Esophagus muscularis mucosa (tissue), 4 donors: ENCODE measurements at regions not wholly inside any gene's neighbourhood (a gene's known extent, or its start where the extent isn't known, plus 50 kb on each side); places are given as distances from the start of the nearest gene placed in this dataset.

Experiments
- DNase-seq: peaks from one replicate; pipeline ENCODE4 v3.0.0-alpha.2; 2017; ENCODE audit errors: extremely low spot score
- H3K27ac ChIP-seq, 4 donors: fragments of 200-600 bp; sonication (generic); replicated peaks in 1 of 4; 1 replicate in 3 of 4; 2 replicates in 1 of 4; pipeline ENCODE4 v1.5.1; 2016 to 2019; ENCODE audit warnings: mild to moderate bottlenecking in 1 of 4
- H3K27me3 ChIP-seq, 4 donors: fragments of 200-600 bp; sonication (generic); one replicate each; pipeline versions ENCODE4 v1.5.1 to v1.6.0; 2016 to 2019
- H3K36me3 ChIP-seq, 4 donors: fragments of 200-600 bp; sonication (generic); one replicate each; pipeline ENCODE4 v1.5.1; 2016 to 2019
- H3K4me1 ChIP-seq, 4 donors: fragments of 200-600 bp; sonication (generic); one replicate each; pipeline ENCODE4 v1.5.1; 2016 to 2019
- H3K4me3 ChIP-seq, 4 donors: fragments of 200-600 bp; sonication (generic); 1 replicate in 2 of 4; 2 replicates in 2 of 4; pipeline ENCODE4 v1.5.1; 2016 to 2019; ENCODE audit warnings: mild to moderate bottlenecking in 4 of 4, moderate library complexity in 1 of 4
- H3K9me3 ChIP-seq, 4 donors: fragments of 200-600 bp; sonication (generic); 1 replicate in 3 of 4; 2 replicates in 1 of 4; pipeline ENCODE4 v1.5.1; 2016 to 2019
- EP300 ChIP-seq: sonication (generic); formaldehyde crosslinking; IDR thresholded peaks from one replicate; pipeline ENCODE4 v1.6.1; 2017; ENCODE audit warnings: antibody characterized with exemption
- POLR2A ChIP-seq: fragments of 450-650 bp; IDR thresholded peaks from one replicate; pipeline ENCODE4 v1.6.1; 2017; ENCODE audit warnings: antibody characterized with exemption, moderate library complexity, mild to moderate bottlenecking, low read depth
- POLR2AphosphoS5 ChIP-seq, 2 donors: sonication (generic); formaldehyde crosslinking; IDR thresholded peaks; one replicate each; pipeline ENCODE4 v1.6.1; 2017; ENCODE audit warnings: antibody characterized with exemption in 2 of 2
- WGBS: methylation state at CpG from one replicate; pipeline ENCODE4 v1.1.5; 2018; 5-methylcytosine and 5-hydroxymethylcytosine counted together
- intact Hi-C: fragments of 100-400 bp; cut with DNase I; formaldehyde crosslinking; loops from one replicate; pipeline ENCODE4 v1.15.1; 2023
- TF ChIP-seq, protein P1 (sequence below), 3 experiments: fragments of 200-600 bp in 2 of 3; fragments of 450-650 bp in 1 of 3; sonication (generic) in 2 of 3; IDR thresholded peaks; one replicate each; pipeline ENCODE4 v1.5.1; 2017 to 2019; ENCODE audit warnings: antibody characterized with exemption in 3 of 3, mild to moderate bottlenecking in 2 of 3, moderate library complexity in 1 of 3

DNA sequence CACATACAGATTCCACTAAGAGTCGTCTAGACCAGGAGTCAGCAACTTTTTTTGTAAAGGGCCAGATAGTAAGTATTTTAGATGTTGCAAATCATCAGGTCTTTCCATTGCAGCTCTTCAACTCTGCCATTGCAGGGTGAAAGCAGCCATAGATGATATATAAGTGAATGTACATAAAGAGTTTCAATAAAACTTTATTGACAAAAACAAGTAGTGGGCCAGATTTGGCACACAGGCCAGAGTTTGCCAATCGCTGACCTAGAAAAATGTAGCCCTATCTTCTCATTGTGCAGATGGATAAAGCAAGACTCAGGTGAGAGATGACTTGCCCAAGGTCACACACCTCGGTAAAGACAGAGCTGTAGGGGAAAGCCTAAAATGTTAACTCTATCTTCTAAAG, 474.7 kb downstream of the MED13L start:
- H3K27ac ChIP-seq: no peak overlapping the region
- WGBS: 98% methylated on average over 3 of the region's 3 CpGs
- H3K4me3 ChIP-seq: no peak overlapping the region
- DNase-seq: no peak
- no peak for TF ChIP-seq POLR2A
- TF ChIP-seq, protein P1, sequence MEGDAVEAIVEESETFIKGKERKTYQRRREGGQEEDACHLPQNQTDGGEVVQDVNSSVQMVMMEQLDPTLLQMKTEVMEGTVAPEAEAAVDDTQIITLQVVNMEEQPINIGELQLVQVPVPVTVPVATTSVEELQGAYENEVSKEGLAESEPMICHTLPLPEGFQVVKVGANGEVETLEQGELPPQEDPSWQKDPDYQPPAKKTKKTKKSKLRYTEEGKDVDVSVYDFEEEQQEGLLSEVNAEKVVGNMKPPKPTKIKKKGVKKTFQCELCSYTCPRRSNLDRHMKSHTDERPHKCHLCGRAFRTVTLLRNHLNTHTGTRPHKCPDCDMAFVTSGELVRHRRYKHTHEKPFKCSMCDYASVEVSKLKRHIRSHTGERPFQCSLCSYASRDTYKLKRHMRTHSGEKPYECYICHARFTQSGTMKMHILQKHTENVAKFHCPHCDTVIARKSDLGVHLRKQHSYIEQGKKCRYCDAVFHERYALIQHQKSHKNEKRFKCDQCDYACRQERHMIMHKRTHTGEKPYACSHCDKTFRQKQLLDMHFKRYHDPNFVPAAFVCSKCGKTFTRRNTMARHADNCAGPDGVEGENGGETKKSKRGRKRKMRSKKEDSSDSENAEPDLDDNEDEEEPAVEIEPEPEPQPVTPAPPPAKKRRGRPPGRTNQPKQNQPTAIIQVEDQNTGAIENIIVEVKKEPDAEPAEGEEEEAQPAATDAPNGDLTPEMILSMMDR (IDR thresholded peaks at IDR 0.05): no peak
- peaks cover 0 to 22% (median 2%) of the 10 kb centered on the region in 4 donors for H3K27me3 ChIP-seq
- H3K4me1 ChIP-seq: no peaks in the 10 kb centered on the region
- H3K9me3 ChIP-seq: peaks cover 0 to 6% (median 0%) of the 10 kb centered on the region in 4 donors
- no peaks in the 10 kb centered on the region for H3K36me3 ChIP-seq
- intact Hi-C loops: no loop called here

DNA sequence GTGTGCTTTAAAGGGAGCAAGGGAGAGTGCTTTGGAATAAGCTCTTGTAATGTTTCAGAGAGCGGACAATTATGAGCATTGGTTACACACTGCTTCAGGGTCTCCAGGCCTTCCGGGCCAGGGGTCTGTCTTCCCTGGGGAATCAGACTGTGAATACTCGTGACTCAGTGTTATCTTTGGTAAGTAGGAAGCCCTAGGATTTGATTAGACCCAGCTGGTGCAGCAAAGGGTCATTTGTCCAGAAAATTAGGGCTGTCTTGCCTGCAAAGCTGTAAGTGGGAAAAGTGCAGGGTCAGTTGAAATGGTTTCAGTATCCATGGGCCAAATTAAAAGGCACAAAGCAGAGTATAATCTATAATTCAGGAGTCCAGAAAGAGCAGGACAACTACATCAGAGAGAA, 475.6 kb downstream of the MED13L start:
- WGBS: 43% methylated on average over 3 of the region's 3 CpGs
- TF ChIP-seq POLR2A: no peak
- no peak for TF ChIP-seq POLR2AphosphoS5 (IDR thresholded peaks at IDR 0.05)
- TF ChIP-seq, protein P1 (IDR thresholded peaks at IDR 0.05): no peak
- Histone ChIP-seq H3K4me1 (no peaks in the 10 kb centered on the region), H3K27ac (no peak overlapping the region), H3K9me3 (peaks cover 0 to 6% (median 0%) of the 10 kb centered on the region in 4 donors), H3K27me3 (peaks cover 0 to 22% (median 2%) of the 10 kb centered on the region in 4 donors), H3K4me3 (no peak overlapping the region), H3K36me3 (no peaks in the 10 kb centered on the region)
- intact Hi-C loops: no loop called here
- DNase-seq: no peak

DNA sequence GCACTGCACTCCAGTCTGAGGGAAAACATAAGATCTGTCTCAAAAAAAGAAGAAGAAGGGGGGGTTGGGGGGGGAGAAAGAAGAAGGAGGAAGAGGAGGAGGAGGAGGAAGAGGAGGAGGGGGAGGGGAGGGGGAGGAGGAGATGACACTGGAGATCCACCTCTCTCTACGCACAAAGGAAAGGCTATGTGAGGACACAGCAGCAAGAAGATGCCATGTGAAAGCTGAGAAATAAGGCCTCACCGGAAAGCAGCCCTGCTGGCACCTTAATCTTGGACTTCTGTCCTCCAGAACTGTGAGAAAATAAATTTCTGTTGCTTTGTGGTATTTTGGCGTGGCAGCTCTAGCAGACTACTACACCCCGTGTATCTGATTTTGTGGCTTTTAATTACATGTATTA, 477.9 kb downstream of the MED13L start:
- TF ChIP-seq POLR2AphosphoS5 (IDR thresholded peaks at IDR 0.05) (no peak), EP300 (no peak), POLR2A (no peak)
- TF ChIP-seq, protein P1 (IDR thresholded peaks at IDR 0.05): no peak
- peaks cover 0 to 6% (median 0%) of the 10 kb centered on the region in 4 donors for H3K9me3 ChIP-seq
- H3K36me3 ChIP-seq: no peaks in the 10 kb centered on the region
- H3K4me1 ChIP-seq: no peaks in the 10 kb centered on the region
- WGBS: 85% methylated on average over 4 of the region's 4 CpGs
- intact Hi-C loops: no loop called here
- no peak for DNase-seq
- peaks cover 0 to 17% (median 0%) of the 10 kb centered on the region in 4 donors for H3K27me3 ChIP-seq
- H3K27ac ChIP-seq: no peak overlapping the region
- no peak overlapping the region for H3K4me3 ChIP-seq

DNA sequence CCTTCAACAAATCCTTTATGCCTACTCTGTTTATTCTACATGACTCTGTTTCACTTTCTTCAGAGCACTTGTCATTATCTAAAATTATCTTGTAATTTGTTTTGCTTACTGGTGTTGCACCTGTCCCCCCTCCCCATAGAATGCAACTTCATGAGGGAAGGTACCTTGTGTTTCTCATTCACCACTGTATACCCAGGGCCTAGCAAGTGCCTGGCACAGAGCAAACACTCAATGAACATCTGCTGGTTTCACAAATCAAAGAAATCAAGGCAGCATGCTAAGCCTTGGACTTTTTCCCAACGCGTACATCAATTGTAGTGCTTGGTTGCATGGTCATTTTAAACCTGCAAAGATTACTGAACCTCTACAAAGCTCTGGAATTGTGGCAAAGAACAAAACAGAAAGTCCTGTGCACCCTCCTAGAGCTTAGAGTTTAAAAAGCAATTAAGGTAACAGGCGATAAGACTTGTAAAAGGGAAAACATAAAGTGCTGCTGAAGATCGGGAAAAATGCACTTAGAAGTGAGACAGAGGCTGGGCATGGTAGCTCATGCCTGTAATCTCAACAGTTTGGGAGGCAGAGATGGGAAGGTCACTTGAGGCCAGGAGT, 479.1 kb downstream of the MED13L start:
- intact Hi-C loops: no loop called here
- Histone ChIP-seq H3K4me3 (no peak overlapping the region), H3K27ac (no peak overlapping the region), H3K36me3 (no peaks in the 10 kb centered on the region), H3K4me1 (no peaks in the 10 kb centered on the region), H3K9me3 (peaks cover 0 to 6% (median 0%) of the 10 kb centered on the region in 4 donors), H3K27me3 (peaks cover 0 to 12% (median 0%) of the 10 kb centered on the region in 4 donors)
- TF ChIP-seq POLR2AphosphoS5 (IDR thresholded peaks at IDR 0.05): no peak
- TF ChIP-seq, protein P1 (IDR thresholded peaks at IDR 0.05): no peak
- no peak for TF ChIP-seq POLR2A
- no peak for TF ChIP-seq EP300
- DNase-seq: no peak
- WGBS: 85% methylated on average over 4 of the region's 4 CpGs

DNA sequence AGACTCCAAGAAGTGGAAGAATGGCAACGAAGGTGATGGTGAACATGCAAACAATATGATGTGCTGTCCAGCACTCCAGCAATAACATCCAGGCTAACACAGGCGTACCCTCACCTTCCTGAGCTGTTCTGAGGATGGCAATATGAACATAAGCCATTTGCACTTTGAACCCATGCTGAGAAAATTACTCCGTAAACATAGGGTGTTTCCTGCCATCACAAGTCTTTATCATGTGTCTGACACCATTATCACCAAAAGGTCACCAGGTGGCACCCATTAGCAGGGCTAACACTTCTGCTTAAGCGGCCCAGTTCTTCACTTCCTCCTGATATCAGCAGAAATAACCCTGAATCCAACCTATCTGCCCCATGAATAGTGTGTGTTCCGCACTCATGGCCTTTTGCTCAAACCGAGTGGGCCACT, 482.8 kb downstream of the MED13L start:
- no peak overlapping the region for H3K27ac ChIP-seq
- 79% methylated on average over 6 of the region's 6 CpGs for WGBS
- H3K36me3 ChIP-seq: no peaks in the 10 kb centered on the region
- H3K27me3 ChIP-seq: no peaks in the 10 kb centered on the region
- H3K9me3 ChIP-seq: no peaks in the 10 kb centered on the region
- DNase-seq: no peak
- TF ChIP-seq EP300: no peak
- TF ChIP-seq, protein P1 (IDR thresholded peaks at IDR 0.05): no peak
- no peak for TF ChIP-seq POLR2A
- TF ChIP-seq POLR2AphosphoS5 (IDR thresholded peaks at IDR 0.05): no peak
- intact Hi-C loops: no loop called here
- no peak overlapping the region for H3K4me3 ChIP-seq
- no peaks in the 10 kb centered on the region for H3K4me1 ChIP-seq
